GM12878 (cell line): ENCODE measurements at regions not wholly inside any gene's neighbourhood (a gene's known extent, or its start where the extent isn't known, plus 50 kb on each side); places are given as distances from the start of the nearest gene placed in this dataset.

ENCODE experiments used
- ATAC-seq: fragments of 200-7000 bp; cut with Tn5 transposase; 3 replicates; pipeline ENCODE4 v1.9.1; 2020; ENCODE audit warnings: mild to moderate bottlenecking, moderate library complexity
- BruUV-seq: library from RNA; stranded (reverse); fragments of 400-500 nt; replicated peaks from 2 replicates; lab custom pipeline; 2021; lab: Mats Ljungman, UMichigan
- CTCF ChIA-PET: fragments of 300-600 bp; sonication (Branson Sonifier 250); formaldehyde crosslinking; extraction: SDS; loops from one replicate; lab custom pipeline; 2021; ENCODE audit warnings: inconsistent platforms; lab: Yijun Ruan, JAX
- POLR2A ChIA-PET: fragments of 350-600 bp; formaldehyde crosslinking; extraction: SDS; loops from one replicate; lab custom pipeline; 2021; ENCODE audit warnings: inconsistent platforms; lab: Charles Lee
- RAD21 ChIA-PET: fragments of 300-600 bp; sonication (Branson Sonifier 250); formaldehyde crosslinking; loops from one replicate; lab custom pipeline; 2023; ENCODE audit warnings: antibody characterized with exemption; ENCODE audit not compliant: unreplicated experiment; lab: Charles Lee
- SMC1A ChIA-PET: fragments of 300-600 bp; sonication (Branson Sonifier 250); formaldehyde crosslinking; loops from one replicate; lab custom pipeline; 2023; ENCODE audit not compliant: unreplicated experiment, uncharacterized antibody; lab: Charles Lee
- DNase-seq: peaks from one replicate; pipeline ENCODE4 v3.0.0-alpha.2; 2011; ENCODE audit warnings: low read depth, low spot score
- FAIRE-seq: peaks from 3 replicates; lab custom pipeline; 2011; peaks lifted over from hg19 to GRCh38; lab: Jason Lieb, UNC
- H2AFZ ChIP-seq: 2 replicates; pipeline ENCODE4 v1.6.0; 2011; ENCODE audit warnings: low read depth, low read length, control low read depth; ENCODE audit not compliant: control insufficient read depth
- H3K27ac ChIP-seq: 2 replicates; pipeline ENCODE4 v1.5.1; 2011; ENCODE audit warnings: control low read depth; ENCODE audit not compliant: control insufficient read depth, insufficient read depth
- H3K27me3 ChIP-seq, 2 experiments: replicated peaks in 1 of 2; 2 replicates each; pipeline versions ENCODE4 v1.6.0 to v1.6.1; 2011; ENCODE audit warnings: low read length in 1 of 2; ENCODE audit not compliant: control insufficient read depth in 2 of 2, insufficient read depth in 2 of 2
- H3K36me3 ChIP-seq, 2 experiments: 2 replicates each; pipeline ENCODE4 v1.5.1; 2011; ENCODE audit warnings: low read length in 1 of 2; ENCODE audit not compliant: control insufficient read depth in 2 of 2, insufficient read depth in 2 of 2
- H3K4me1 ChIP-seq: 2 replicates; pipeline ENCODE4 v1.6.1; 2011; ENCODE audit warnings: mild to moderate bottlenecking, low read length, moderate library complexity, mixed read lengths; ENCODE audit not compliant: control insufficient read depth, insufficient read depth
- H3K4me2 ChIP-seq: 2 replicates; pipeline ENCODE4 v1.6.0; 2011; ENCODE audit warnings: control low read depth; ENCODE audit not compliant: control insufficient read depth, insufficient read depth
- H3K4me3 ChIP-seq: fragments of 200-600 bp; sonication (generic); 2 replicates; pipeline ENCODE4 v1.5.1; 2016
- H3K79me2 ChIP-seq: 2 replicates; pipeline ENCODE4 v1.6.0; 2011; ENCODE audit warnings: low read length; ENCODE audit not compliant: control insufficient read depth, insufficient read depth
- H3K9ac ChIP-seq: 2 replicates; pipeline ENCODE4 v1.8.0; 2011; ENCODE audit warnings: low read length, control low read depth, mixed read lengths; ENCODE audit not compliant: control insufficient read depth, insufficient read depth
- H3K9me3 ChIP-seq: replicated peaks from 3 replicates; pipeline ENCODE4 v1.5.1; 2011; ENCODE audit warnings: mild to moderate bottlenecking, low read length; ENCODE audit not compliant: control insufficient read depth, insufficient read depth
- H4K20me1 ChIP-seq: 2 replicates; pipeline ENCODE4 v1.6.0; 2011; ENCODE audit not compliant: control insufficient read depth, insufficient read depth
- ATF2 ChIP-seq: IDR thresholded peaks from 2 replicates; pipeline ENCODE4 v1.6.1; 2012; ENCODE audit warnings: low read length, inconsistent platforms
- BRCA1 ChIP-seq: IDR thresholded peaks from 2 replicates; pipeline ENCODE4 v1.6.1; 2011; ENCODE audit warnings: low read depth, low read length, improper control_type of control experiment
- CHD1 ChIP-seq: IDR thresholded peaks from 2 replicates; pipeline ENCODE4 v1.6.1; 2012; ENCODE audit warnings: low read depth, low read length, improper control_type of control experiment
- CTCF ChIP-seq, 3 experiments: IDR thresholded peaks in 2 of 3; conservative IDR thresholded peaks in 1 of 3; 2 replicates each; pipeline ENCODE4 v1.5.1; 2011; ENCODE audit warnings: low read depth in 3 of 3, low read length in 3 of 3, mild to moderate bottlenecking in 3 of 3, control low read depth in 2 of 3, moderate library complexity in 2 of 3, inconsistent platforms in 1 of 3, mixed read lengths in 1 of 3; ENCODE audit not compliant: control insufficient read depth in 2 of 3, insufficient read depth in 1 of 3; ENCODE audit errors: extremely low read depth in 1 of 3
- ESRRA ChIP-seq: IDR thresholded peaks from 2 replicates; pipeline ENCODE4 v1.6.1; 2012; ENCODE audit warnings: mild to moderate bottlenecking, low read length, improper control_type of control experiment
- MTA3 ChIP-seq: IDR thresholded peaks from 2 replicates; pipeline ENCODE4 v1.6.1; 2012; ENCODE audit warnings: low read length, inconsistent platforms, borderline replicate concordance
- NBN ChIP-seq: fragments of 450-650 bp; IDR thresholded peaks from 2 replicates; pipeline ENCODE4 v1.6.1; 2016
- POLR2AphosphoS2 ChIP-seq: IDR thresholded peaks from 2 replicates; pipeline ENCODE4 v1.6.1; 2011; ENCODE audit warnings: low read depth, mild to moderate bottlenecking, low read length, improper control_type of control experiment, moderate library complexity
- RCOR1 ChIP-seq: conservative IDR thresholded peaks from 2 replicates; pipeline ENCODE4 v1.6.1; 2012; ENCODE audit warnings: low read depth, low read length, improper control_type of control experiment
- RELA ChIP-seq: fragments of 450-650 bp; IDR thresholded peaks from 2 replicates; pipeline ENCODE4 v1.8.0; 2014; ENCODE audit warnings: borderline replicate concordance; ENCODE audit not compliant: partially characterized antibody
- SIX5 ChIP-seq: IDR thresholded peaks from 2 replicates; pipeline ENCODE4 v1.6.1; 2011; ENCODE audit warnings: mild to moderate bottlenecking, low read depth, low read length, moderate library complexity; ENCODE audit not compliant: severe bottlenecking
- SPI1 ChIP-seq: IDR thresholded peaks from 2 replicates; pipeline ENCODE4 v1.6.1; 2011; ENCODE audit warnings: low read depth, mild to moderate bottlenecking, low read length, moderate library complexity, borderline replicate concordance; ENCODE audit not compliant: insufficient read depth
- TAF1 ChIP-seq: IDR thresholded peaks from 2 replicates; pipeline ENCODE4 v1.6.1; 2011; ENCODE audit warnings: mild to moderate bottlenecking, low read depth, low read length, borderline replicate concordance
- ZNF384 ChIP-seq: IDR thresholded peaks from 2 replicates; pipeline ENCODE4 v1.6.1; 2012; ENCODE audit warnings: low read depth, mild to moderate bottlenecking, low read length, improper control_type of control experiment, borderline replicate concordance
- WGBS: methylation state at CpG from one replicate; pipeline ENCODE4 v1.1.6; 2016; ENCODE audit warnings: low lambda C conversion rate; ENCODE audit not compliant: insufficient replicate concordance, insufficient coverage; ENCODE audit errors: missing lambda C conversion rate; 5-methylcytosine and 5-hydroxymethylcytosine counted together
- in situ Hi-C: fragments of 300-500 bp; cut with MboI; formaldehyde crosslinking; loops from 9 replicates; pipeline ENCODE4 v1.14.3; 2018; ENCODE audit warnings: mixed read lengths
- intact Hi-C: fragments of 100-400 bp; cut with micrococcal nuclease; formaldehyde crosslinking; loops from one replicate; pipeline ENCODE4 v1.14.2; 2022; ENCODE audit not compliant: unreplicated experiment

GRCh38 chr11:92357841-92358240, 133.2 kb downstream of the FAT3 start:
- Histone ChIP-seq H3K79me2 (no peaks in the 10 kb centered on the region), H3K27ac (no peak overlapping the region), H3K4me2 (no peak overlapping the region), H3K27me3 (no peaks in the 10 kb centered on the region), H3K9me3 (no peaks in the 10 kb centered on the region), H3K4me1 (no peaks in the 10 kb centered on the region), H3K4me3 (no peak overlapping the region), H3K36me3 (no peaks in the 10 kb centered on the region), H3K9ac (no peak overlapping the region), H2AFZ (no peak overlapping the region), H4K20me1 (no peaks in the 10 kb centered on the region)
- ChIA-PET RAD21 (no interaction called here), SMC1A (interaction anchor here (1.2 kb wide), 1 partner anchor 12 kb away, joined by 4 read pairs; no protein-coding TSS in a partner anchor), POLR2A (interaction anchor here (0.6 kb wide), 1 partner anchor 407 kb away, joined by 3 read pairs; no protein-coding TSS in a partner anchor), CTCF (interaction anchor here (1.5 to 2.7 kb wide), 2 partner anchors 10 to 17 kb away, joined by 4 to 12 read pairs; no protein-coding TSS in a partner anchor)
- in situ Hi-C loops = no loop called here
- ATAC-seq = no peak
- no peak for TF ChIP-seq BRCA1
- TF ChIP-seq ESRRA = no peak
- TF ChIP-seq RCOR1 = no peak
- no peak for TF ChIP-seq RELA
- no peak for TF ChIP-seq SPI1
- no peak for TF ChIP-seq TAF1
- intact Hi-C loops = no loop called here
- FAIRE-seq = no peak
- no TSS peak for BruUV-seq
- WGBS = 33% methylated on average over 2 of the region's 2 CpGs
- no peak for DNase-seq

GRCh38 chr11:92361551-92361950, 136.9 kb downstream of the FAT3 start:
- Histone ChIP-seq H4K20me1 (no peaks in the 10 kb centered on the region), H3K79me2 (no peaks in the 10 kb centered on the region), H3K4me1 (no peaks in the 10 kb centered on the region), H3K9ac (no peak overlapping the region), H3K27me3 (no peaks in the 10 kb centered on the region), H3K27ac (no peak overlapping the region), H2AFZ (no peak overlapping the region), H3K9me3 (no peaks in the 10 kb centered on the region), H3K4me2 (no peak overlapping the region), H3K4me3 (no peak overlapping the region), H3K36me3 (no peaks in the 10 kb centered on the region)
- BruUV-seq = no TSS peak
- in situ Hi-C loops (no loop called here), intact Hi-C loops (loop anchor here (5.0 kb wide), 1 partner anchor 49 kb away; no protein-coding TSS in a partner anchor)
- ChIA-PET POLR2A (no interaction called here), CTCF (interaction anchor here (0.6 kb wide), 1 partner anchor 589 kb away, joined by 3 read pairs; no protein-coding TSS in a partner anchor), SMC1A (no interaction called here), RAD21 (no interaction called here)
- no peak for ATAC-seq
- 4% methylated on average over 2 of the region's 2 CpGs for WGBS
- no peak for DNase-seq
- no peak for FAIRE-seq
- TF ChIP-seq CHD1 = no peak
- TF ChIP-seq POLR2AphosphoS2 = no peak
- TF ChIP-seq NBN = no peak
- TF ChIP-seq RELA = no peak
- TF ChIP-seq SIX5 = no peak
- no peak for TF ChIP-seq CTCF (IDR thresholded peaks at IDR 0.05 in 2 of 3, conservative IDR thresholded peaks at IDR 0.05 in 1 of 3; ENCODE audit: control insufficient read depth in 2 of 3, extremely low read depth in 1 of 3, insufficient read depth in 1 of 3, low read depth in 3 of 3, low read length in 3 of 3)
- no peak for TF ChIP-seq ZNF384
- TF ChIP-seq ATF2 = no peak
- no peak for TF ChIP-seq MTA3
